NCI-H1092 treated with DMSO at 0.1 percent for 48 hours (cell line): ENCODE measurements at regions not wholly inside any gene's neighbourhood (a gene's known extent, or its start where the extent isn't known, plus 50 kb on each side); places are given as distances from the start of the nearest gene placed in this dataset.
"Not testable (repeated sequence)": the region's sequence is repeated elsewhere in the genome, so short reads cannot be mapped to it uniquely, and the experiment has no call there.

ENCODE experiments used
- DNase-seq: peaks from one replicate; lab custom pipeline; 2025; lab: John Stamatoyannopoulos, UW

- DNase-seq, result no peak
Observed at GRCh38 chr7:131081308-131081707, 246.4 kb upstream of the MKLN1 start.

- DNase-seq, result no peak
Observed at GRCh38 chr7:131083781-131084180, 243.9 kb upstream of the MKLN1 start.

- not testable (repeated sequence) for DNase-seq
Observed at GRCh38 chr7:131084336-131084735, 243.3 kb upstream of the MKLN1 start.

- DNase-seq, result no peak
Observed at GRCh38 chr7:131087756-131088658, 239.7 kb upstream of the MKLN1 start.

- no peak for DNase-seq
Observed at GRCh38 chr7:131090188-131090587, 237.5 kb upstream of the MKLN1 start.

- no peak for DNase-seq
Observed at GRCh38 chr7:131090886-131091692, 236.6 kb upstream of the MKLN1 start.

- no peak for DNase-seq
Observed at GRCh38 chr7:131094685-131095084, 233.0 kb upstream of the MKLN1 start.

GRCh38 chr7:131095346-131095745 lies 232.3 kb upstream of the MKLN1 start:
- DNase-seq, result no peak

GRCh38 chr7:131096267-131096927 lies 231.3 kb upstream of the MKLN1 start:
- DNase-seq, result no peak

GRCh38 chr7:131097662-131098376 lies 229.9 kb upstream of the MKLN1 start:
- DNase-seq, result no peak

GRCh38 chr7:131098527-131098926 lies 229.1 kb upstream of the MKLN1 start:
- no peak for DNase-seq

GRCh38 chr7:131100357-131101054 lies 227.2 kb upstream of the MKLN1 start:
- DNase-seq, result no peak

GRCh38 chr7:131103997-131104396 lies 223.7 kb upstream of the MKLN1 start:
- no peak for DNase-seq

- DNase-seq, result no peak
Observed at GRCh38 chr7:131104596-131105293, 222.9 kb upstream of the MKLN1 start.

- peak; percentile 41 for DNase-seq
Observed at GRCh38 chr7:131105294-131105798, 222.3 kb upstream of the MKLN1 start.

- peak; percentile 51 for DNase-seq
Observed at GRCh38 chr7:131105799-131106680, 221.6 kb upstream of the MKLN1 start.

GRCh38 chr7:131106681-131107336 lies 220.9 kb upstream of the MKLN1 start:
- peak; percentile 51 for DNase-seq

GRCh38 chr7:131107337-131108211 lies 220.1 kb upstream of the MKLN1 start:
- peak; percentile 63 for DNase-seq
